IMR-90 (cell line): ENCODE measurements at regions not wholly inside any gene's neighbourhood (a gene's known extent, or its start where the extent isn't known, plus 50 kb on each side); places are given as distances from the start of the nearest gene placed in this dataset.

Source experiments
- ATAC-seq: fragments of 200-7000 bp; cut with Tn5 transposase; 2 replicates; pipeline ENCODE4 v1.9.1; 2020; ENCODE audit warnings: low read depth, mild to moderate bottlenecking, moderate library complexity
- BruUV-seq: library from RNA; stranded (reverse); fragments of 400-500 nt; replicated peaks from 2 replicates; lab custom pipeline; 2021; lab: Mats Ljungman, UMichigan
- CTCF ChIA-PET: fragments of 300-600 bp; formaldehyde crosslinking; extraction: SDS; loops from one replicate; lab custom pipeline; 2021; ENCODE audit warnings: antibody characterized with exemption; lab: Yijun Ruan, JAX
- POLR2A ChIA-PET: fragments of 300-600 bp; sonication (Branson Sonifier 250); formaldehyde crosslinking; loops from one replicate; lab custom pipeline; 2022; ENCODE audit warnings: antibody characterized with exemption; ENCODE audit not compliant: unreplicated experiment; lab: Charles Lee
- DNase-seq: peaks from one replicate; pipeline ENCODE4 v3.0.0; 2013
- H2AFZ ChIP-seq: replicated peaks from 2 replicates; pipeline ENCODE3; 2013; ENCODE audit warnings: low read length, mild to moderate bottlenecking; ENCODE audit not compliant: poor library complexity
- H2AK5ac ChIP-seq: 2 replicates; pipeline ENCODE4 v1.6.1; 2013; ENCODE audit warnings: low read depth, low read length, inconsistent platforms
- H2AK9ac ChIP-seq: replicated peaks from 2 replicates; pipeline ENCODE3; 2013; ENCODE audit warnings: mild to moderate bottlenecking, low read depth, low read length, moderate library complexity; ENCODE audit not compliant: poor library complexity
- H2BK120ac ChIP-seq: 2 replicates; pipeline ENCODE4 v1.6.1; 2013; ENCODE audit warnings: low read depth, low read length, inconsistent platforms
- H2BK15ac ChIP-seq: 3 replicates; pipeline ENCODE4 v1.6.1; 2013; ENCODE audit warnings: low read depth, low read length, inconsistent platforms
- H2BK20ac ChIP-seq: 2 replicates; pipeline ENCODE4 v1.6.1; 2013; ENCODE audit warnings: low read depth, mild to moderate bottlenecking, inconsistent platforms, low read length, moderate library complexity
- H2BK5ac ChIP-seq: 2 replicates; pipeline ENCODE4 v1.6.1; 2013; ENCODE audit warnings: mild to moderate bottlenecking, low read depth, low read length, inconsistent platforms; ENCODE audit not compliant: poor library complexity, severe bottlenecking
- H3K14ac ChIP-seq: replicated peaks from 2 replicates; pipeline ENCODE4 v1.6.1; 2013; ENCODE audit warnings: low read depth, low read length, inconsistent platforms
- H3K18ac ChIP-seq: 2 replicates; pipeline ENCODE4 v1.6.1; 2013; ENCODE audit warnings: low read depth, low read length, control low read depth
- H3K23ac ChIP-seq: 2 replicates; pipeline ENCODE4 v1.6.1; 2013; ENCODE audit warnings: low read depth, low read length, inconsistent platforms
- H3K27ac ChIP-seq: 2 replicates; pipeline ENCODE4 v1.5.1; 2013; ENCODE audit warnings: mild to moderate bottlenecking, control low read depth, low read length; ENCODE audit not compliant: insufficient read depth
- H3K27me3 ChIP-seq: 2 replicates; pipeline ENCODE4 v1.6.1; 2013; ENCODE audit warnings: low read length; ENCODE audit not compliant: control insufficient read depth, insufficient read depth
- H3K36me3 ChIP-seq: 2 replicates; pipeline ENCODE4 v1.6.1; 2013; ENCODE audit warnings: low read length, mixed read lengths; ENCODE audit not compliant: control insufficient read depth, insufficient read depth
- H3K4ac ChIP-seq: 2 replicates; pipeline ENCODE4 v1.6.1; 2013; ENCODE audit warnings: low read depth, low read length, inconsistent platforms
- H3K4me1 ChIP-seq: 2 replicates; pipeline ENCODE4 v1.6.1; 2013; ENCODE audit warnings: low read length, mixed read lengths; ENCODE audit not compliant: control insufficient read depth, insufficient read depth
- H3K4me2 ChIP-seq: 2 replicates; pipeline ENCODE4 v1.6.1; 2013; ENCODE audit warnings: low read depth, mild to moderate bottlenecking, control low read depth, low read length, moderate library complexity
- H3K4me3 ChIP-seq: 2 replicates; pipeline ENCODE4 v1.5.1; 2013; ENCODE audit warnings: low read depth, mild to moderate bottlenecking, control low read depth, low read length, moderate library complexity; ENCODE audit not compliant: insufficient read depth
- H3K56ac ChIP-seq: 2 replicates; pipeline ENCODE4 v1.6.1; 2013; ENCODE audit warnings: low read length, inconsistent platforms; ENCODE audit not compliant: insufficient read depth; ENCODE audit errors: extremely low read depth
- H3K79me1 ChIP-seq, 2 experiments: 2 replicates each; pipeline ENCODE4 v1.6.1; 2013; ENCODE audit warnings: low read length in 2 of 2, inconsistent platforms in 1 of 2, low read depth in 1 of 2
- H3K9ac ChIP-seq: 2 replicates; pipeline ENCODE4 v1.6.1; 2013; ENCODE audit warnings: low read depth, low read length, control low read depth
- H3K9me1 ChIP-seq: 2 replicates; pipeline ENCODE4 v1.6.1; 2013; ENCODE audit warnings: low read length, inconsistent platforms; ENCODE audit not compliant: insufficient read depth
- H3K9me3 ChIP-seq: 2 replicates; pipeline ENCODE4 v1.6.1; 2013; ENCODE audit warnings: low read length; ENCODE audit not compliant: control insufficient read depth, insufficient read depth
- H4K20me1 ChIP-seq: 2 replicates; pipeline ENCODE4 v1.6.1; 2013; ENCODE audit warnings: low read length, inconsistent platforms; ENCODE audit not compliant: insufficient read depth
- H4K5ac ChIP-seq: 2 replicates; pipeline ENCODE4 v1.6.1; 2013; ENCODE audit warnings: mild to moderate bottlenecking, low read depth, low read length, control low read depth
- H4K8ac ChIP-seq, 2 experiments: 2 replicates each; pipeline ENCODE4 v1.6.1; 2013; ENCODE audit warnings: low read depth in 2 of 2, low read length in 2 of 2, control low read depth in 1 of 2, inconsistent platforms in 1 of 2
- H4K91ac ChIP-seq: 2 replicates; pipeline ENCODE4 v1.6.1; 2013; ENCODE audit warnings: low read depth, low read length, inconsistent platforms; ENCODE audit not compliant: insufficient read depth
- BHLHE40 ChIP-seq: fragments of 150-350 bp; IDR thresholded peaks from 2 replicates; pipeline ENCODE4 v1.6.1; 2016; ENCODE audit warnings: mild to moderate bottlenecking, low read depth, low read length
- CEBPB ChIP-seq: IDR thresholded peaks from 2 replicates; pipeline ENCODE4 v1.6.1; 2012; ENCODE audit warnings: low read depth, low read length, improper control_type of control experiment
- CHD1 ChIP-seq: IDR thresholded peaks from 2 replicates; pipeline ENCODE4 v1.6.1; 2012; ENCODE audit warnings: low read depth, low read length, improper control_type of control experiment
- FOS ChIP-seq: fragments of 150-350 bp; IDR thresholded peaks from 2 replicates; pipeline ENCODE4 v1.6.1; 2016; ENCODE audit warnings: low read depth, low read length
- MAFK ChIP-seq: IDR thresholded peaks from 2 replicates; pipeline ENCODE4 v1.6.1; 2012; ENCODE audit warnings: low read depth, low read length, improper control_type of control experiment
- MAZ ChIP-seq: IDR thresholded peaks from 2 replicates; pipeline ENCODE4 v1.6.1; 2012; ENCODE audit warnings: low read depth, mild to moderate bottlenecking, low read length, improper control_type of control experiment, moderate library complexity, borderline replicate concordance
- MXI1 ChIP-seq: IDR thresholded peaks from 2 replicates; pipeline ENCODE4 v1.6.1; 2012; ENCODE audit warnings: low read depth, mild to moderate bottlenecking, low read length, moderate library complexity, borderline replicate concordance
- RCOR1 ChIP-seq: IDR thresholded peaks from 2 replicates; pipeline ENCODE4 v1.6.1; 2012; ENCODE audit warnings: mild to moderate bottlenecking, low read length, improper control_type of control experiment; ENCODE audit not compliant: insufficient replicate concordance
- RFX5 ChIP-seq: IDR thresholded peaks from 2 replicates; pipeline ENCODE4 v1.8.0; 2012; ENCODE audit warnings: low read depth, mild to moderate bottlenecking, low read length, moderate library complexity
- SMC3 ChIP-seq: fragments of 150-350 bp; IDR thresholded peaks from 2 replicates; pipeline ENCODE4 v1.6.1; 2016; ENCODE audit warnings: low read depth, mild to moderate bottlenecking, antibody characterized with exemption, low read length, moderate library complexity
- USF2 ChIP-seq: fragments of 150-350 bp; IDR thresholded peaks from 2 replicates; pipeline ENCODE4 v1.6.1; 2017; ENCODE audit warnings: mild to moderate bottlenecking, antibody characterized with exemption, low read length, low read depth
- WGBS, 2 experiments: methylation state at CpG; one replicate each; pipeline versions ENCODE4 v1.1.5 to v1.1.7; 2013; ENCODE audit warnings: missing lambda C conversion rate in 2 of 2; ENCODE audit not compliant: insufficient read length in 1 of 2; ENCODE audit errors: extremely low coverage in 2 of 2; 5-methylcytosine and 5-hydroxymethylcytosine counted together
- dilution Hi-C: fragments of 300-500 bp; cut with HindIII; formaldehyde crosslinking; loops from one replicate; pipeline ENCODE4 v1.14.3; 2018; ENCODE audit warnings: low sequenced_read_pairs; ENCODE audit not compliant: unreplicated experiment
- in situ Hi-C: fragments of 300-500 bp; cut with MboI; formaldehyde crosslinking; loops from 3 replicates; pipeline ENCODE4 v1.14.3; 2019; ENCODE audit warnings: low sequenced_read_pairs, inconsistent platforms, mixed read lengths
- intact Hi-C: fragments of 100-400 bp; cut with micrococcal nuclease; formaldehyde crosslinking; loops from 2 replicates; pipeline ENCODE4 v1.10.0; 2022
- TF ChIP-seq, protein P1 (sequence below): fragments of 150-350 bp; IDR thresholded peaks from 2 replicates; pipeline ENCODE4 v1.6.1; 2016; ENCODE audit warnings: low read depth, mild to moderate bottlenecking, low read length, moderate library complexity, borderline replicate concordance
- TF ChIP-seq, protein P2 (sequence below): conservative IDR thresholded peaks from 2 replicates; pipeline ENCODE4 v1.5.1; 2012; ENCODE audit warnings: mild to moderate bottlenecking, low read depth, low read length, improper control_type of control experiment

- no peak overlapping the region for H4K5ac ChIP-seq
- H4K20me1 ChIP-seq = no peaks in the 10 kb centered on the region
- no peak overlapping the region for H2BK15ac ChIP-seq
- no peak overlapping the region for H2BK120ac ChIP-seq
- dilution Hi-C loops = no loop called here
- in situ Hi-C loops = no loop called here
- no peak overlapping the region for H3K4me2 ChIP-seq
- H3K18ac ChIP-seq = no peak overlapping the region
- H4K91ac ChIP-seq = no peak overlapping the region
- CTCF ChIA-PET = no interaction called here
- no peaks in the 10 kb centered on the region for H3K4me1 ChIP-seq
- no peaks in the 10 kb centered on the region for H3K36me3 ChIP-seq
- H3K4me3 ChIP-seq = no peak overlapping the region
- H2BK5ac ChIP-seq = no peak overlapping the region
- H3K4ac ChIP-seq = no peak overlapping the region
- no peak for ATAC-seq
- H3K14ac ChIP-seq = no peak overlapping the region
- no peak for TF ChIP-seq FOS
- TF ChIP-seq RCOR1 = no peak
- TF ChIP-seq CHD1 = no peak
- TF ChIP-seq MAFK = no peak
- no peak for TF ChIP-seq USF2
- no peak for TF ChIP-seq CEBPB
- TF ChIP-seq, protein P1, sequence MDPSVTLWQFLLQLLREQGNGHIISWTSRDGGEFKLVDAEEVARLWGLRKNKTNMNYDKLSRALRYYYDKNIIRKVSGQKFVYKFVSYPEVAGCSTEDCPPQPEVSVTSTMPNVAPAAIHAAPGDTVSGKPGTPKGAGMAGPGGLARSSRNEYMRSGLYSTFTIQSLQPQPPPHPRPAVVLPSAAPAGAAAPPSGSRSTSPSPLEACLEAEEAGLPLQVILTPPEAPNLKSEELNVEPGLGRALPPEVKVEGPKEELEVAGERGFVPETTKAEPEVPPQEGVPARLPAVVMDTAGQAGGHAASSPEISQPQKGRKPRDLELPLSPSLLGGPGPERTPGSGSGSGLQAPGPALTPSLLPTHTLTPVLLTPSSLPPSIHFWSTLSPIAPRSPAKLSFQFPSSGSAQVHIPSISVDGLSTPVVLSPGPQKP = no peak
- TF ChIP-seq, protein P2, sequence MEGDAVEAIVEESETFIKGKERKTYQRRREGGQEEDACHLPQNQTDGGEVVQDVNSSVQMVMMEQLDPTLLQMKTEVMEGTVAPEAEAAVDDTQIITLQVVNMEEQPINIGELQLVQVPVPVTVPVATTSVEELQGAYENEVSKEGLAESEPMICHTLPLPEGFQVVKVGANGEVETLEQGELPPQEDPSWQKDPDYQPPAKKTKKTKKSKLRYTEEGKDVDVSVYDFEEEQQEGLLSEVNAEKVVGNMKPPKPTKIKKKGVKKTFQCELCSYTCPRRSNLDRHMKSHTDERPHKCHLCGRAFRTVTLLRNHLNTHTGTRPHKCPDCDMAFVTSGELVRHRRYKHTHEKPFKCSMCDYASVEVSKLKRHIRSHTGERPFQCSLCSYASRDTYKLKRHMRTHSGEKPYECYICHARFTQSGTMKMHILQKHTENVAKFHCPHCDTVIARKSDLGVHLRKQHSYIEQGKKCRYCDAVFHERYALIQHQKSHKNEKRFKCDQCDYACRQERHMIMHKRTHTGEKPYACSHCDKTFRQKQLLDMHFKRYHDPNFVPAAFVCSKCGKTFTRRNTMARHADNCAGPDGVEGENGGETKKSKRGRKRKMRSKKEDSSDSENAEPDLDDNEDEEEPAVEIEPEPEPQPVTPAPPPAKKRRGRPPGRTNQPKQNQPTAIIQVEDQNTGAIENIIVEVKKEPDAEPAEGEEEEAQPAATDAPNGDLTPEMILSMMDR = no peak
- no peak for TF ChIP-seq MXI1
- no peak for TF ChIP-seq BHLHE40
- no peak for TF ChIP-seq RFX5
- no peak for TF ChIP-seq MAZ
- TF ChIP-seq SMC3 = no peak
- H3K27ac ChIP-seq = no peak overlapping the region
- H3K9ac ChIP-seq = no peak overlapping the region
- POLR2A ChIA-PET = no interaction called here
- no peak overlapping the region for H2BK20ac ChIP-seq
- no peaks in the 10 kb centered on the region for H3K9me1 ChIP-seq
- no peak overlapping the region for H4K8ac ChIP-seq
- H3K27me3 ChIP-seq = no peaks in the 10 kb centered on the region
- no peak overlapping the region for H3K56ac ChIP-seq
- no peak overlapping the region for H2AK5ac ChIP-seq
- no peaks in the 10 kb centered on the region for H3K9me3 ChIP-seq
- intact Hi-C loops = no loop called here
- WGBS, 2 experiments = no CpG with 5 or more reads among the region's 1 CpG
- H2AK9ac ChIP-seq = no peak overlapping the region
- H3K23ac ChIP-seq = no peak overlapping the region
- BruUV-seq = no TSS peak
- no peak overlapping the region for H2AFZ ChIP-seq
- H3K79me1 ChIP-seq = no peaks in the 10 kb centered on the region
- DNase-seq = no peak
Observed at GRCh38 chr3:101973163-101973505, 123.8 kb downstream of the NFKBIZ start.
